WERI-Rb-1 (cell line): ENCODE measurements at regions not wholly inside any gene's neighbourhood (a gene's known extent, or its start where the extent isn't known, plus 50 kb on each side); places are given as distances from the start of the nearest gene placed in this dataset.

ENCODE experiments used
- DNase-seq: peaks from one replicate; pipeline ENCODE4 v3.0.0-alpha.2; 2020
- H3K27ac ChIP-seq: fragments of 250-450 bp; sonication (Bioruptor Pico); 2 replicates; pipeline ENCODE4 v1.5.1; 2020; ENCODE audit warnings: mild to moderate bottlenecking, moderate library complexity
- H3K27me3 ChIP-seq: fragments of 250-450 bp; sonication (Bioruptor Pico); 2 replicates; pipeline ENCODE4 v1.5.1; 2021; ENCODE audit warnings: mild to moderate bottlenecking, low read depth, moderate library complexity; ENCODE audit not compliant: insufficient read depth, severe bottlenecking
- H3K36me3 ChIP-seq: fragments of 250-450 bp; sonication (Bioruptor Pico); 2 replicates; pipeline ENCODE4 v1.5.1; 2020; ENCODE audit warnings: mild to moderate bottlenecking, moderate library complexity
- H3K4me3 ChIP-seq: 2 replicates; pipeline ENCODE4 v1.5.1; 2011; ENCODE audit warnings: low read depth, mild to moderate bottlenecking, control low read depth, low read length
- H3K9me3 ChIP-seq: fragments of 250-450 bp; sonication (Bioruptor Pico); 2 replicates; pipeline ENCODE4 v1.5.1; 2021; ENCODE audit warnings: mild to moderate bottlenecking, moderate library complexity; ENCODE audit not compliant: severe bottlenecking
- CTCF ChIP-seq: IDR thresholded peaks from 2 replicates; pipeline ENCODE4 v1.5.1; 2011; ENCODE audit warnings: low read depth, mild to moderate bottlenecking, control low read depth, inconsistent platforms, low read length

- no peak for TF ChIP-seq CTCF
- H3K27ac ChIP-seq, result no peak overlapping the region
- H3K36me3 ChIP-seq, result no peaks in the 10 kb centered on the region
- H3K4me3 ChIP-seq, result no peak overlapping the region
- H3K27me3 ChIP-seq, result no peaks in the 10 kb centered on the region
- DNase-seq, result no peak
- H3K9me3 ChIP-seq, result no peaks in the 10 kb centered on the region
Observed at GRCh38 chr22:49255741-49256318, 571.8 kb downstream of the BRD1 start.

- Histone ChIP-seq H3K27me3 (no peaks in the 10 kb centered on the region), H3K4me3 (no peak overlapping the region), H3K36me3 (no peaks in the 10 kb centered on the region), H3K27ac (no peak overlapping the region), H3K9me3 (no peaks in the 10 kb centered on the region)
- DNase-seq, result no peak
- no peak for TF ChIP-seq CTCF
Observed at GRCh38 chr22:49255154-49255553, 572.5 kb downstream of the BRD1 start.

GRCh38 chr22:49253656-49254055, 574.0 kb downstream of the BRD1 start:
- TF ChIP-seq CTCF, result no peak
- Histone ChIP-seq H3K27ac (no peak overlapping the region), H3K36me3 (no peaks in the 10 kb centered on the region), H3K9me3 (no peaks in the 10 kb centered on the region), H3K27me3 (no peaks in the 10 kb centered on the region), H3K4me3 (no peak overlapping the region)
- no peak for DNase-seq

GRCh38 chr22:49251371-49251770, 576.3 kb downstream of the BRD1 start:
- H3K27me3 ChIP-seq, result no peaks in the 10 kb centered on the region
- H3K36me3 ChIP-seq, result no peaks in the 10 kb centered on the region
- no peak for TF ChIP-seq CTCF
- no peaks in the 10 kb centered on the region for H3K9me3 ChIP-seq
- H3K4me3 ChIP-seq, result no peak overlapping the region
- no peak overlapping the region for H3K27ac ChIP-seq
- no peak for DNase-seq

- H3K27me3 ChIP-seq, result no peaks in the 10 kb centered on the region
- TF ChIP-seq CTCF, result no peak
Observed at GRCh38 chr22:49247194-49247924, 580.3 kb downstream of the BRD1 start.

More at GRCh38 chr22:49247194-49247924, 580.3 kb downstream of the BRD1 start:
- Histone ChIP-seq H3K9me3 (peaks cover 7% of the 10 kb centered on the region), H3K36me3 (no peaks in the 10 kb centered on the region), H3K4me3 (no peak overlapping the region), H3K27ac (no peak overlapping the region)
- no peak for DNase-seq
